Osteocyte (in vitro differentiated cells): ENCODE measurements at regions not wholly inside any gene's neighbourhood (a gene's known extent, or its start where the extent isn't known, plus 50 kb on each side); places are given as distances from the start of the nearest gene placed in this dataset.

Experiments used
- DNase-seq: peaks from one replicate; pipeline ENCODE4 v3.0.0; 2021; ENCODE audit warnings: mixed read lengths; ENCODE audit not compliant: unreplicated experiment; ENCODE audit errors: extremely low spot score
- H3K27ac Mint-ChIP-seq: one replicate; pipeline ENCODE4 v1.8.0; 2021; ENCODE audit warnings: mild to moderate bottlenecking, mixed read lengths; ENCODE audit not compliant: unreplicated experiment
- H3K27me3 Mint-ChIP-seq: one replicate; pipeline ENCODE4 v1.8.0; 2021; ENCODE audit warnings: mixed read lengths; ENCODE audit not compliant: unreplicated experiment
- H3K36me3 Mint-ChIP-seq: one replicate; pipeline ENCODE4 v1.8.0; 2021; ENCODE audit warnings: mixed read lengths; ENCODE audit not compliant: unreplicated experiment
- H3K4me1 Mint-ChIP-seq: one replicate; pipeline ENCODE4 v1.8.0; 2021; ENCODE audit warnings: mixed read lengths; ENCODE audit not compliant: unreplicated experiment
- H3K4me3 Mint-ChIP-seq: one replicate; pipeline ENCODE4 v1.8.0; 2021; ENCODE audit warnings: mild to moderate bottlenecking, moderate library complexity, mixed read lengths; ENCODE audit not compliant: unreplicated experiment
- H3K9me3 Mint-ChIP-seq: one replicate; pipeline ENCODE4 v1.8.0; 2021; ENCODE audit warnings: mixed read lengths; ENCODE audit not compliant: unreplicated experiment
- CTCF ChIP-seq: fragments of 200-600 bp; sonication (generic); IDR thresholded peaks from 2 replicates; pipeline ENCODE4 v1.5.0; 2021; ENCODE audit warnings: antibody characterized with exemption, mild to moderate bottlenecking, moderate library complexity

GRCh38 chr5:96080557-96080956 lies 118.9 kb upstream of the ELL2 start:
- H3K27ac Mint-ChIP-seq, result no peak overlapping the region
- no peaks in the 10 kb centered on the region for H3K27me3 Mint-ChIP-seq
- peaks cover 24% of the 10 kb centered on the region for H3K4me1 Mint-ChIP-seq
- no peaks in the 10 kb centered on the region for H3K36me3 Mint-ChIP-seq
- H3K9me3 Mint-ChIP-seq, result peaks cover 8% of the 10 kb centered on the region
- no peak overlapping the region for H3K4me3 Mint-ChIP-seq
- DNase-seq, result no peak
- no peak for TF ChIP-seq CTCF

- no peak overlapping the region for H3K4me3 Mint-ChIP-seq
- no peak overlapping the region for H3K27ac Mint-ChIP-seq
- TF ChIP-seq CTCF, result no peak
- H3K27me3 Mint-ChIP-seq, result no peaks in the 10 kb centered on the region
- no peak for DNase-seq
- peaks cover 8% of the 10 kb centered on the region for H3K9me3 Mint-ChIP-seq
- H3K4me1 Mint-ChIP-seq, result peaks cover 29% of the 10 kb centered on the region
- no peaks in the 10 kb centered on the region for H3K36me3 Mint-ChIP-seq
Measured at GRCh38 chr5:96079962-96080361, 118.3 kb upstream of the ELL2 start.

GRCh38 chr5:96079075-96079474 lies 117.4 kb upstream of the ELL2 start:
- peaks cover 36% of the 10 kb centered on the region for H3K4me1 Mint-ChIP-seq
- H3K36me3 Mint-ChIP-seq, result no peaks in the 10 kb centered on the region
- no peak for TF ChIP-seq CTCF
- H3K4me3 Mint-ChIP-seq, result no peak overlapping the region
- DNase-seq, result no peak
- peaks cover 8% of the 10 kb centered on the region for H3K9me3 Mint-ChIP-seq
- peak overlapping the region; percentile 58 for H3K27ac Mint-ChIP-seq
- no peaks in the 10 kb centered on the region for H3K27me3 Mint-ChIP-seq

GRCh38 chr5:96076451-96076850 lies 114.8 kb upstream of the ELL2 start:
- H3K4me1 Mint-ChIP-seq, result peaks cover 34% of the 10 kb centered on the region
- no peaks in the 10 kb centered on the region for H3K27me3 Mint-ChIP-seq
- H3K4me3 Mint-ChIP-seq, result no peak overlapping the region
- peak overlapping the region; percentile 50 for H3K27ac Mint-ChIP-seq
- no peak for TF ChIP-seq CTCF
- no peak for DNase-seq
- peaks cover 8% of the 10 kb centered on the region for H3K9me3 Mint-ChIP-seq
- no peaks in the 10 kb centered on the region for H3K36me3 Mint-ChIP-seq

- H3K4me1 Mint-ChIP-seq, result peaks cover 34% of the 10 kb centered on the region
- H3K4me3 Mint-ChIP-seq, result no peak overlapping the region
- TF ChIP-seq CTCF, result no peak
- H3K27me3 Mint-ChIP-seq, result no peaks in the 10 kb centered on the region
- peak overlapping the region; percentile 80 for H3K27ac Mint-ChIP-seq
- H3K9me3 Mint-ChIP-seq, result peaks cover 8% of the 10 kb centered on the region
- no peak for DNase-seq
- no peaks in the 10 kb centered on the region for H3K36me3 Mint-ChIP-seq
Measured at GRCh38 chr5:96075579-96076289, 114.1 kb upstream of the ELL2 start.
